IMR-90 (cell line): ENCODE measurements at regions not wholly inside any gene's neighbourhood (a gene's known extent, or its start where the extent isn't known, plus 50 kb on each side); places are given as distances from the start of the nearest gene placed in this dataset.

Source experiments
- ATAC-seq: fragments of 200-7000 bp; cut with Tn5 transposase; 2 replicates; pipeline ENCODE4 v1.9.1; 2020; ENCODE audit warnings: low read depth, mild to moderate bottlenecking, moderate library complexity
- BruUV-seq: library from RNA; stranded (reverse); fragments of 400-500 nt; replicated peaks from 2 replicates; lab custom pipeline; 2021; lab: Mats Ljungman, UMichigan
- CTCF ChIA-PET: fragments of 300-600 bp; formaldehyde crosslinking; extraction: SDS; loops from one replicate; lab custom pipeline; 2021; ENCODE audit warnings: antibody characterized with exemption; lab: Yijun Ruan, JAX
- POLR2A ChIA-PET: fragments of 300-600 bp; sonication (Branson Sonifier 250); formaldehyde crosslinking; loops from one replicate; lab custom pipeline; 2022; ENCODE audit warnings: antibody characterized with exemption; ENCODE audit not compliant: unreplicated experiment; lab: Charles Lee
- DNase-seq: peaks from one replicate; pipeline ENCODE4 v3.0.0; 2013
- H2AFZ ChIP-seq: replicated peaks from 2 replicates; pipeline ENCODE3; 2013; ENCODE audit warnings: low read length, mild to moderate bottlenecking; ENCODE audit not compliant: poor library complexity
- H2AK5ac ChIP-seq: 2 replicates; pipeline ENCODE4 v1.6.1; 2013; ENCODE audit warnings: low read depth, low read length, inconsistent platforms
- H2AK9ac ChIP-seq: replicated peaks from 2 replicates; pipeline ENCODE3; 2013; ENCODE audit warnings: mild to moderate bottlenecking, low read depth, low read length, moderate library complexity; ENCODE audit not compliant: poor library complexity
- H2BK120ac ChIP-seq: 2 replicates; pipeline ENCODE4 v1.6.1; 2013; ENCODE audit warnings: low read depth, low read length, inconsistent platforms
- H2BK15ac ChIP-seq: 3 replicates; pipeline ENCODE4 v1.6.1; 2013; ENCODE audit warnings: low read depth, low read length, inconsistent platforms
- H2BK20ac ChIP-seq: 2 replicates; pipeline ENCODE4 v1.6.1; 2013; ENCODE audit warnings: low read depth, mild to moderate bottlenecking, inconsistent platforms, low read length, moderate library complexity
- H2BK5ac ChIP-seq: 2 replicates; pipeline ENCODE4 v1.6.1; 2013; ENCODE audit warnings: mild to moderate bottlenecking, low read depth, low read length, inconsistent platforms; ENCODE audit not compliant: poor library complexity, severe bottlenecking
- H3K14ac ChIP-seq: replicated peaks from 2 replicates; pipeline ENCODE4 v1.6.1; 2013; ENCODE audit warnings: low read depth, low read length, inconsistent platforms
- H3K18ac ChIP-seq: 2 replicates; pipeline ENCODE4 v1.6.1; 2013; ENCODE audit warnings: low read depth, low read length, control low read depth
- H3K23ac ChIP-seq: 2 replicates; pipeline ENCODE4 v1.6.1; 2013; ENCODE audit warnings: low read depth, low read length, inconsistent platforms
- H3K27ac ChIP-seq: 2 replicates; pipeline ENCODE4 v1.5.1; 2013; ENCODE audit warnings: mild to moderate bottlenecking, control low read depth, low read length; ENCODE audit not compliant: insufficient read depth
- H3K27me3 ChIP-seq: 2 replicates; pipeline ENCODE4 v1.6.1; 2013; ENCODE audit warnings: low read length; ENCODE audit not compliant: control insufficient read depth, insufficient read depth
- H3K36me3 ChIP-seq: 2 replicates; pipeline ENCODE4 v1.6.1; 2013; ENCODE audit warnings: low read length, mixed read lengths; ENCODE audit not compliant: control insufficient read depth, insufficient read depth
- H3K4ac ChIP-seq: 2 replicates; pipeline ENCODE4 v1.6.1; 2013; ENCODE audit warnings: low read depth, low read length, inconsistent platforms
- H3K4me1 ChIP-seq: 2 replicates; pipeline ENCODE4 v1.6.1; 2013; ENCODE audit warnings: low read length, mixed read lengths; ENCODE audit not compliant: control insufficient read depth, insufficient read depth
- H3K4me2 ChIP-seq: 2 replicates; pipeline ENCODE4 v1.6.1; 2013; ENCODE audit warnings: low read depth, mild to moderate bottlenecking, control low read depth, low read length, moderate library complexity
- H3K4me3 ChIP-seq: 2 replicates; pipeline ENCODE4 v1.5.1; 2013; ENCODE audit warnings: low read depth, mild to moderate bottlenecking, control low read depth, low read length, moderate library complexity; ENCODE audit not compliant: insufficient read depth
- H3K56ac ChIP-seq: 2 replicates; pipeline ENCODE4 v1.6.1; 2013; ENCODE audit warnings: low read length, inconsistent platforms; ENCODE audit not compliant: insufficient read depth; ENCODE audit errors: extremely low read depth
- H3K79me1 ChIP-seq, 2 experiments: 2 replicates each; pipeline ENCODE4 v1.6.1; 2013; ENCODE audit warnings: low read length in 2 of 2, inconsistent platforms in 1 of 2, low read depth in 1 of 2
- H3K9ac ChIP-seq: 2 replicates; pipeline ENCODE4 v1.6.1; 2013; ENCODE audit warnings: low read depth, low read length, control low read depth
- H3K9me1 ChIP-seq: 2 replicates; pipeline ENCODE4 v1.6.1; 2013; ENCODE audit warnings: low read length, inconsistent platforms; ENCODE audit not compliant: insufficient read depth
- H3K9me3 ChIP-seq: 2 replicates; pipeline ENCODE4 v1.6.1; 2013; ENCODE audit warnings: low read length; ENCODE audit not compliant: control insufficient read depth, insufficient read depth
- H4K20me1 ChIP-seq: 2 replicates; pipeline ENCODE4 v1.6.1; 2013; ENCODE audit warnings: low read length, inconsistent platforms; ENCODE audit not compliant: insufficient read depth
- H4K5ac ChIP-seq: 2 replicates; pipeline ENCODE4 v1.6.1; 2013; ENCODE audit warnings: mild to moderate bottlenecking, low read depth, low read length, control low read depth
- H4K8ac ChIP-seq, 2 experiments: 2 replicates each; pipeline ENCODE4 v1.6.1; 2013; ENCODE audit warnings: low read depth in 2 of 2, low read length in 2 of 2, control low read depth in 1 of 2, inconsistent platforms in 1 of 2
- H4K91ac ChIP-seq: 2 replicates; pipeline ENCODE4 v1.6.1; 2013; ENCODE audit warnings: low read depth, low read length, inconsistent platforms; ENCODE audit not compliant: insufficient read depth
- BHLHE40 ChIP-seq: fragments of 150-350 bp; IDR thresholded peaks from 2 replicates; pipeline ENCODE4 v1.6.1; 2016; ENCODE audit warnings: mild to moderate bottlenecking, low read depth, low read length
- CHD1 ChIP-seq: IDR thresholded peaks from 2 replicates; pipeline ENCODE4 v1.6.1; 2012; ENCODE audit warnings: low read depth, low read length, improper control_type of control experiment
- MAFK ChIP-seq: IDR thresholded peaks from 2 replicates; pipeline ENCODE4 v1.6.1; 2012; ENCODE audit warnings: low read depth, low read length, improper control_type of control experiment
- MAZ ChIP-seq: IDR thresholded peaks from 2 replicates; pipeline ENCODE4 v1.6.1; 2012; ENCODE audit warnings: low read depth, mild to moderate bottlenecking, low read length, improper control_type of control experiment, moderate library complexity, borderline replicate concordance
- POLR2A ChIP-seq: IDR thresholded peaks from 2 replicates; pipeline ENCODE4 v1.6.1; 2012; ENCODE audit warnings: mild to moderate bottlenecking, low read depth, low read length
- RAD21 ChIP-seq: IDR thresholded peaks from 2 replicates; pipeline ENCODE4 v1.6.1; 2012; ENCODE audit warnings: low read length, improper control_type of control experiment
- RCOR1 ChIP-seq: IDR thresholded peaks from 2 replicates; pipeline ENCODE4 v1.6.1; 2012; ENCODE audit warnings: mild to moderate bottlenecking, low read length, improper control_type of control experiment; ENCODE audit not compliant: insufficient replicate concordance
- RFX5 ChIP-seq: IDR thresholded peaks from 2 replicates; pipeline ENCODE4 v1.8.0; 2012; ENCODE audit warnings: low read depth, mild to moderate bottlenecking, low read length, moderate library complexity
- SMC3 ChIP-seq: fragments of 150-350 bp; IDR thresholded peaks from 2 replicates; pipeline ENCODE4 v1.6.1; 2016; ENCODE audit warnings: low read depth, mild to moderate bottlenecking, antibody characterized with exemption, low read length, moderate library complexity
- WGBS, 2 experiments: methylation state at CpG; one replicate each; pipeline versions ENCODE4 v1.1.5 to v1.1.7; 2013; ENCODE audit warnings: missing lambda C conversion rate in 2 of 2; ENCODE audit not compliant: insufficient read length in 1 of 2; ENCODE audit errors: extremely low coverage in 2 of 2; 5-methylcytosine and 5-hydroxymethylcytosine counted together
- dilution Hi-C: fragments of 300-500 bp; cut with HindIII; formaldehyde crosslinking; loops from one replicate; pipeline ENCODE4 v1.14.3; 2018; ENCODE audit warnings: low sequenced_read_pairs; ENCODE audit not compliant: unreplicated experiment
- in situ Hi-C: fragments of 300-500 bp; cut with MboI; formaldehyde crosslinking; loops from 3 replicates; pipeline ENCODE4 v1.14.3; 2019; ENCODE audit warnings: low sequenced_read_pairs, inconsistent platforms, mixed read lengths
- intact Hi-C: fragments of 100-400 bp; cut with micrococcal nuclease; formaldehyde crosslinking; loops from 2 replicates; pipeline ENCODE4 v1.10.0; 2022
- TF ChIP-seq, protein P1 (sequence below): fragments of 150-350 bp; IDR thresholded peaks from 2 replicates; pipeline ENCODE4 v1.6.1; 2016; ENCODE audit warnings: low read depth, mild to moderate bottlenecking, low read length, moderate library complexity, borderline replicate concordance
- TF ChIP-seq, protein P2 (sequence below): conservative IDR thresholded peaks from 2 replicates; pipeline ENCODE4 v1.5.1; 2012; ENCODE audit warnings: mild to moderate bottlenecking, low read depth, low read length, improper control_type of control experiment

DNA sequence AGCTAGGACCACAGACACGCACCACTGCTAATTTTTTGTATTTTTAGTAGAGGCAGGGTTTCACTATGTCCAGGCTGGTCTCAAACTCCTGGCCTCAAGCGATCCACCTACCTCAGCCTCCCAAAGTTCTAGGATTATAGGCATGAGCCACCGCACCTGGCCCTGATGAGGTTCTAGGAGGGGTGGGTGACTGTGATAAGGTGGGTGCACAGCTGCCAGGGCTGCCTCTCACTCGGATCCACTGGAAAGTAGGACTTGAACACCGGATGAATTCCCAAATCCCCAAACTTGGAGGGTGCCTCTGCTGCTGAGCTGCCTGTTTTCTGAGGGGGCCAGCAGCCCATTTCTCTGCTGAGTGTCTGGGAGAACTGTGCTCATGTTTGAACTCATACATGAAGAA, 68.2 kb upstream of the PARP1 start:
- 39% methylated on average over 2 of the region's 5 CpGs; no CpG with 5 or more reads in 1 of the 2 experiments for WGBS, 2 experiments
- CTCF ChIA-PET: interaction anchor here (0.5 to 0.6 kb wide), 2 partner anchors 9 to 1215 kb away, joined by 3 to 4 read pairs; no protein-coding TSS in a partner anchor
- BruUV-seq: no TSS peak

More for the DNA sequence above, 68.2 kb upstream of the PARP1 start:
- Histone ChIP-seq H3K23ac (no peak overlapping the region), H3K27me3 (peaks cover 25% of the 10 kb centered on the region), H3K9ac (no peak overlapping the region), H3K79me1 (no peaks in the 10 kb centered on the region), H4K91ac (no peak overlapping the region), H2AK5ac (no peak overlapping the region), H3K56ac (no peak overlapping the region), H4K5ac (no peak overlapping the region), H4K8ac (no peak overlapping the region), H2BK20ac (no peak overlapping the region), H2BK5ac (no peak overlapping the region), H3K4me1 (peaks cover 3% of the 10 kb centered on the region; the same call in 1 of the 2 replicates), H3K4me3 (no peak overlapping the region), H3K4me2 (no peak overlapping the region), H3K4ac (no peak overlapping the region), H3K18ac (no peak overlapping the region), H3K27ac (no peak overlapping the region), H2AFZ (no peak overlapping the region), H4K20me1 (no peaks in the 10 kb centered on the region), H2BK120ac (no peak overlapping the region), H2AK9ac (no peak overlapping the region), H2BK15ac (no peak overlapping the region), H3K9me3 (no peaks in the 10 kb centered on the region), H3K36me3 (no peaks in the 10 kb centered on the region), H3K14ac (no peak overlapping the region), H3K9me1 (no peaks in the 10 kb centered on the region)
- TF ChIP-seq CHD1 (no peak), POLR2A (no peak), SMC3 (no peak), BHLHE40 (no peak), MAZ (no peak), RFX5 (no peak), RCOR1 (no peak), RAD21 (no peak), MAFK (no peak)
- TF ChIP-seq, protein P1, sequence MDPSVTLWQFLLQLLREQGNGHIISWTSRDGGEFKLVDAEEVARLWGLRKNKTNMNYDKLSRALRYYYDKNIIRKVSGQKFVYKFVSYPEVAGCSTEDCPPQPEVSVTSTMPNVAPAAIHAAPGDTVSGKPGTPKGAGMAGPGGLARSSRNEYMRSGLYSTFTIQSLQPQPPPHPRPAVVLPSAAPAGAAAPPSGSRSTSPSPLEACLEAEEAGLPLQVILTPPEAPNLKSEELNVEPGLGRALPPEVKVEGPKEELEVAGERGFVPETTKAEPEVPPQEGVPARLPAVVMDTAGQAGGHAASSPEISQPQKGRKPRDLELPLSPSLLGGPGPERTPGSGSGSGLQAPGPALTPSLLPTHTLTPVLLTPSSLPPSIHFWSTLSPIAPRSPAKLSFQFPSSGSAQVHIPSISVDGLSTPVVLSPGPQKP: no peak
- TF ChIP-seq, protein P2, sequence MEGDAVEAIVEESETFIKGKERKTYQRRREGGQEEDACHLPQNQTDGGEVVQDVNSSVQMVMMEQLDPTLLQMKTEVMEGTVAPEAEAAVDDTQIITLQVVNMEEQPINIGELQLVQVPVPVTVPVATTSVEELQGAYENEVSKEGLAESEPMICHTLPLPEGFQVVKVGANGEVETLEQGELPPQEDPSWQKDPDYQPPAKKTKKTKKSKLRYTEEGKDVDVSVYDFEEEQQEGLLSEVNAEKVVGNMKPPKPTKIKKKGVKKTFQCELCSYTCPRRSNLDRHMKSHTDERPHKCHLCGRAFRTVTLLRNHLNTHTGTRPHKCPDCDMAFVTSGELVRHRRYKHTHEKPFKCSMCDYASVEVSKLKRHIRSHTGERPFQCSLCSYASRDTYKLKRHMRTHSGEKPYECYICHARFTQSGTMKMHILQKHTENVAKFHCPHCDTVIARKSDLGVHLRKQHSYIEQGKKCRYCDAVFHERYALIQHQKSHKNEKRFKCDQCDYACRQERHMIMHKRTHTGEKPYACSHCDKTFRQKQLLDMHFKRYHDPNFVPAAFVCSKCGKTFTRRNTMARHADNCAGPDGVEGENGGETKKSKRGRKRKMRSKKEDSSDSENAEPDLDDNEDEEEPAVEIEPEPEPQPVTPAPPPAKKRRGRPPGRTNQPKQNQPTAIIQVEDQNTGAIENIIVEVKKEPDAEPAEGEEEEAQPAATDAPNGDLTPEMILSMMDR: no peak
- no peak for ATAC-seq
- in situ Hi-C loops: no loop called here
- intact Hi-C loops: no loop called here
- DNase-seq: no peak
- dilution Hi-C loops: no loop called here
- POLR2A ChIA-PET: no interaction called here
